ENCODE measurements at regions not wholly inside any gene's neighbourhood (a gene's known extent, or its start where the extent isn't known, plus 50 kb on each side); places are given as distances from the start of the nearest gene placed in this dataset.

- no peak for DNase-seq (ENCODE audit: low read depth, low spot score)
- CTCF ChIA-PET, result no interaction called here
These were observed 1498.8 kb downstream of the MAT2B start for GRCh38 chr5:165004175-165004574.

GRCh38 chr5:165014439-165014838, 1509.0 kb downstream of the MAT2B start:
- Histone ChIP-seq H3K9ac (replicated peaks; ENCODE audit: extremely low read depth, insufficient read depth, low read length) (no peak overlapping the region), H2AFZ (ENCODE audit: low read depth, low read length) (no peak overlapping the region), H3K9me1 (replicated peaks; ENCODE audit: control insufficient read depth, extremely low read depth, insufficient read depth, low read length) (no peaks in the 10 kb centered on the region), H3K79me2 (ENCODE audit: control insufficient read depth, insufficient read depth, low read length) (no peaks in the 10 kb centered on the region), H3K27me3 (ENCODE audit: control insufficient read depth in 2 of 2, insufficient read depth in 2 of 2, low read length in 2 of 2) (no peaks in the 10 kb centered on the region), H3K4me2 (ENCODE audit: insufficient read depth, low read length) (no peak overlapping the region), H4K20me1 (replicated peaks; ENCODE audit: control insufficient read depth, extremely low read depth, insufficient read depth, low read length) (no peaks in the 10 kb centered on the region), H3K4me3 (replicated peaks in 1 of 3; ENCODE audit: insufficient read depth in 1 of 3, low read depth in 1 of 3, low read length in 3 of 3) (no peak overlapping the region), H3K4me1 (ENCODE audit: control insufficient read depth, extremely low read depth, insufficient read depth, low read length) (no peaks in the 10 kb centered on the region), H3K27ac (ENCODE audit: insufficient read depth, low read depth, low read length) (no peak overlapping the region), H3K36me3 (ENCODE audit: control insufficient read depth in 2 of 2, extremely low read depth in 1 of 2, insufficient read depth in 2 of 2, low read length in 2 of 2) (no peaks in the 10 kb centered on the region), H3K9me3 (replicated peaks; ENCODE audit: control insufficient read depth, insufficient read depth, low read length) (no peaks in the 10 kb centered on the region)
- no TSS peak for BruUV-seq (replicated peaks)
- DNase-seq (ENCODE audit: low read depth, low spot score), result no peak
- dilution Hi-C loops (cut with MboI; ENCODE audit: extremely low pct_ligation_motif_present, low sequenced_read_pairs) (no loop called here), intact Hi-C loops (cut with micrococcal nuclease) (no loop called here)
- no peak for TF ChIP-seq POLR2AphosphoS5 (IDR thresholded peaks at IDR 0.05; ENCODE audit: insufficient read depth, low read depth, low read length)
- TF ChIP-seq GATA2 (IDR thresholded peaks at IDR 0.05; ENCODE audit: insufficient read depth, insufficient read length, low read depth, low read length), result no peak
- no peak for TF ChIP-seq CTCF (IDR thresholded peaks at IDR 0.05; ENCODE audit: extremely low read depth in 1 of 2, insufficient read depth in 1 of 2, low read depth in 1 of 2, low read length in 2 of 2)
- TF ChIP-seq MYC (IDR thresholded peaks at IDR 0.05; ENCODE audit: low read depth, low read length), result no peak
- no peak for TF ChIP-seq EZH2 (IDR thresholded peaks at IDR 0.05; ENCODE audit: borderline replicate concordance, low read depth, low read length, severe bottlenecking)
- no peak for TF ChIP-seq JUN (IDR thresholded peaks at IDR 0.05; ENCODE audit: borderline replicate concordance, insufficient read depth, insufficient read length, low read depth)
- no peak for TF ChIP-seq FOS (IDR thresholded peaks at IDR 0.05; ENCODE audit: borderline replicate concordance, insufficient read depth, low read length)
- no peak for TF ChIP-seq MAX (IDR thresholded peaks at IDR 0.05; ENCODE audit: insufficient read depth, insufficient read length)
- no peak for TF ChIP-seq POLR2A (IDR thresholded peaks at IDR 0.05; ENCODE audit: low read depth, low read length)
- FAIRE-seq, result no peak
- ChIA-PET POLR2A (no interaction called here), CTCF (no interaction called here)

More at GRCh38 chr5:165004175-165004574, 1498.8 kb downstream of the MAT2B start:
- H3K4me2 ChIP-seq (ENCODE audit: insufficient read depth, low read length), result no peak overlapping the region
- no peaks in the 10 kb centered on the region for H3K9me3 ChIP-seq (replicated peaks; ENCODE audit: control insufficient read depth, insufficient read depth, low read length)
- no peaks in the 10 kb centered on the region for H3K79me2 ChIP-seq (ENCODE audit: control insufficient read depth, insufficient read depth, low read length)
- H3K27ac ChIP-seq (ENCODE audit: insufficient read depth, low read depth, low read length), result no peak overlapping the region
- TF ChIP-seq CTCF (IDR thresholded peaks at IDR 0.05; ENCODE audit: extremely low read depth in 1 of 2, insufficient read depth in 1 of 2, low read depth in 1 of 2, low read length in 2 of 2) (no peak), MYC (IDR thresholded peaks at IDR 0.05; ENCODE audit: low read depth, low read length) (no peak), GATA2 (IDR thresholded peaks at IDR 0.05; ENCODE audit: insufficient read depth, insufficient read length, low read depth, low read length) (no peak), POLR2AphosphoS5 (IDR thresholded peaks at IDR 0.05; ENCODE audit: insufficient read depth, low read depth, low read length) (no peak), EZH2 (IDR thresholded peaks at IDR 0.05; ENCODE audit: borderline replicate concordance, low read depth, low read length, severe bottlenecking) (no peak), JUN (IDR thresholded peaks at IDR 0.05; ENCODE audit: borderline replicate concordance, insufficient read depth, insufficient read length, low read depth) (no peak)
- dilution Hi-C loops (cut with MboI; ENCODE audit: extremely low pct_ligation_motif_present, low sequenced_read_pairs) (no loop called here), intact Hi-C loops (cut with micrococcal nuclease) (no loop called here)
- no peaks in the 10 kb centered on the region for H3K9me1 ChIP-seq (replicated peaks; ENCODE audit: control insufficient read depth, extremely low read depth, insufficient read depth, low read length)
- H3K4me3 ChIP-seq (replicated peaks in 1 of 3; ENCODE audit: insufficient read depth in 1 of 3, low read depth in 1 of 3, low read length in 3 of 3), result no peak overlapping the region
- no peaks in the 10 kb centered on the region for H3K27me3 ChIP-seq (ENCODE audit: control insufficient read depth in 2 of 2, insufficient read depth in 2 of 2, low read length in 2 of 2)
- POLR2A ChIA-PET, result no interaction called here
- no peaks in the 10 kb centered on the region for H3K4me1 ChIP-seq (ENCODE audit: control insufficient read depth, extremely low read depth, insufficient read depth, low read length)
- no peak overlapping the region for H2AFZ ChIP-seq (ENCODE audit: low read depth, low read length)
- H3K36me3 ChIP-seq (ENCODE audit: control insufficient read depth in 2 of 2, extremely low read depth in 1 of 2, insufficient read depth in 2 of 2, low read length in 2 of 2), result no peaks in the 10 kb centered on the region
- no TSS peak for BruUV-seq (replicated peaks)
- H4K20me1 ChIP-seq (replicated peaks; ENCODE audit: control insufficient read depth, extremely low read depth, insufficient read depth, low read length), result no peaks in the 10 kb centered on the region
- H3K9ac ChIP-seq (replicated peaks; ENCODE audit: extremely low read depth, insufficient read depth, low read length), result no peak overlapping the region
- no peak for FAIRE-seq

Measured in endothelial cell of umbilical vein (primary cell).